ENCODE measurements at regions not wholly inside any gene's neighbourhood (a gene's known extent, or its start where the extent isn't known, plus 50 kb on each side); places are given as distances from the start of the nearest gene placed in this dataset.

GRCh38 chr6:44559486-44560270 is 172.2 kb downstream of the CDC5L start:
- TF ChIP-seq, protein P1, sequence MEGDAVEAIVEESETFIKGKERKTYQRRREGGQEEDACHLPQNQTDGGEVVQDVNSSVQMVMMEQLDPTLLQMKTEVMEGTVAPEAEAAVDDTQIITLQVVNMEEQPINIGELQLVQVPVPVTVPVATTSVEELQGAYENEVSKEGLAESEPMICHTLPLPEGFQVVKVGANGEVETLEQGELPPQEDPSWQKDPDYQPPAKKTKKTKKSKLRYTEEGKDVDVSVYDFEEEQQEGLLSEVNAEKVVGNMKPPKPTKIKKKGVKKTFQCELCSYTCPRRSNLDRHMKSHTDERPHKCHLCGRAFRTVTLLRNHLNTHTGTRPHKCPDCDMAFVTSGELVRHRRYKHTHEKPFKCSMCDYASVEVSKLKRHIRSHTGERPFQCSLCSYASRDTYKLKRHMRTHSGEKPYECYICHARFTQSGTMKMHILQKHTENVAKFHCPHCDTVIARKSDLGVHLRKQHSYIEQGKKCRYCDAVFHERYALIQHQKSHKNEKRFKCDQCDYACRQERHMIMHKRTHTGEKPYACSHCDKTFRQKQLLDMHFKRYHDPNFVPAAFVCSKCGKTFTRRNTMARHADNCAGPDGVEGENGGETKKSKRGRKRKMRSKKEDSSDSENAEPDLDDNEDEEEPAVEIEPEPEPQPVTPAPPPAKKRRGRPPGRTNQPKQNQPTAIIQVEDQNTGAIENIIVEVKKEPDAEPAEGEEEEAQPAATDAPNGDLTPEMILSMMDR (conservative IDR thresholded peaks at IDR 0.05; ENCODE audit: low read depth, low read length): no peak
- Histone ChIP-seq H2AFZ (ENCODE audit: low read depth) (no peak overlapping the region), H3K4me1 (ENCODE audit: low read depth, poor library complexity, severe bottlenecking) (no peaks in the 10 kb centered on the region), H3K27me3 (ENCODE audit: insufficient read depth, low read depth) (no peaks in the 10 kb centered on the region), H4K20me1 (ENCODE audit: insufficient read depth) (no peaks in the 10 kb centered on the region), H3K36me3 (ENCODE audit: insufficient read depth) (no peaks in the 10 kb centered on the region), H3K27ac (no peak overlapping the region), H3K4me2 (no peak overlapping the region), H3K9ac (no peak overlapping the region), H3K79me2 (ENCODE audit: insufficient read depth, low read depth) (no peaks in the 10 kb centered on the region), H3K4me3 (IDR thresholded peaks at IDR 0.05; ENCODE audit: insufficient read depth, low read depth, low read length) (no peak overlapping the region)

- Histone ChIP-seq H3K4me1 (ENCODE audit: low read depth, poor library complexity, severe bottlenecking) (no peaks in the 10 kb centered on the region), H3K36me3 (ENCODE audit: insufficient read depth) (no peaks in the 10 kb centered on the region), H4K20me1 (ENCODE audit: insufficient read depth) (no peaks in the 10 kb centered on the region), H3K27ac (no peak overlapping the region), H3K9ac (no peak overlapping the region), H3K4me2 (no peak overlapping the region), H3K79me2 (ENCODE audit: insufficient read depth, low read depth) (no peaks in the 10 kb centered on the region), H3K4me3 (IDR thresholded peaks at IDR 0.05; ENCODE audit: insufficient read depth, low read depth, low read length) (no peak overlapping the region), H3K27me3 (ENCODE audit: insufficient read depth, low read depth) (no peaks in the 10 kb centered on the region), H2AFZ (ENCODE audit: low read depth) (no peak overlapping the region)
- TF ChIP-seq, protein P1 (conservative IDR thresholded peaks at IDR 0.05; ENCODE audit: low read depth, low read length): no peak
These were observed 173.1 kb downstream of the CDC5L start for GRCh38 chr6:44560458-44561059.

DNA sequence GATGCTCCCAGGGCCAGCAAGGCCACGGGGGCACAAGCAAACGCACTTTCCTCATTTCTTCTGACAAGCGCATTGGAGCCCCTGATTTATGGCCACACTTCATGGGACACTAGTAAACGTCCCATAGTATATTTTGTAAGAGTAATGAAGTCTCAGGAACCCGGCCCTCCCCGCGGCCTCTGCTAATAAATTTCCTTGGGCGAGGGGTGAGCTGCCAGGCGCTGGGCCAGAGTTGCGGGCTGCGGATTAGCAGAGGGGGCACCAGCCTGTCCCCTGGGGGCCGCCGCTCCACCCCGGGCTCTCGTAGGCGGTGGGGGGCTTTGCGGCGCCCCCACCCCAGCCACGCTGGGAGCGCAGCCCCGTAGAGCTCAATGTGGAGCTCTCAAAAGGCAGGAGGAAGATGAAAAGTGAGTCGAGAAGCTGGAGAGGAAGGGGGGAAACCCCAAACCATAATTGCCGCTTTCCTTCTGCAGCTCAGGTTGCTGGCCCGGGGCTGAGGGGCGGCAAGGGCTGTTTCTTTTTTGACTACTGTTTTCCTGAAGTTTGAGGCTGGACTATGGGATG is 173.6 kb downstream of the CDC5L start:
- TF ChIP-seq, protein P1 (conservative IDR thresholded peaks at IDR 0.05; ENCODE audit: low read depth, low read length): no peak
- no peak overlapping the region for H2AFZ ChIP-seq (ENCODE audit: low read depth)
- no peaks in the 10 kb centered on the region for H3K36me3 ChIP-seq (ENCODE audit: insufficient read depth)
- H3K9ac ChIP-seq: no peak overlapping the region
- no peaks in the 10 kb centered on the region for H3K79me2 ChIP-seq (ENCODE audit: insufficient read depth, low read depth)
- no peaks in the 10 kb centered on the region for H3K27me3 ChIP-seq (ENCODE audit: insufficient read depth, low read depth)
- H4K20me1 ChIP-seq (ENCODE audit: insufficient read depth): no peaks in the 10 kb centered on the region
- no peak overlapping the region for H3K4me2 ChIP-seq
- no peak overlapping the region for H3K27ac ChIP-seq
- H3K4me1 ChIP-seq (ENCODE audit: low read depth, poor library complexity, severe bottlenecking): no peaks in the 10 kb centered on the region
- no peak overlapping the region for H3K4me3 ChIP-seq (IDR thresholded peaks at IDR 0.05; ENCODE audit: insufficient read depth, low read depth, low read length)

GRCh38 chr6:44561832-44562665 is 174.5 kb downstream of the CDC5L start:
- no peaks in the 10 kb centered on the region for H3K79me2 ChIP-seq (ENCODE audit: insufficient read depth, low read depth)
- no peak overlapping the region for H2AFZ ChIP-seq (ENCODE audit: low read depth)
- TF ChIP-seq, protein P1 (conservative IDR thresholded peaks at IDR 0.05; ENCODE audit: low read depth, low read length): no peak
- no peaks in the 10 kb centered on the region for H3K4me1 ChIP-seq (ENCODE audit: low read depth, poor library complexity, severe bottlenecking)
- H3K4me2 ChIP-seq: no peak overlapping the region
- H3K9ac ChIP-seq: no peak overlapping the region
- H4K20me1 ChIP-seq (ENCODE audit: insufficient read depth): no peaks in the 10 kb centered on the region
- H3K36me3 ChIP-seq (ENCODE audit: insufficient read depth): no peaks in the 10 kb centered on the region
- no peaks in the 10 kb centered on the region for H3K27me3 ChIP-seq (ENCODE audit: insufficient read depth, low read depth)
- H3K4me3 ChIP-seq (IDR thresholded peaks at IDR 0.05; ENCODE audit: insufficient read depth, low read depth, low read length): no peak overlapping the region
- no peak overlapping the region for H3K27ac ChIP-seq

Measured in KMS-11 (cell line).